CD4-positive, CD25-positive, alpha-beta regulatory T cell (primary cell): ENCODE measurements at regions not wholly inside any gene's neighbourhood (a gene's known extent, or its start where the extent isn't known, plus 50 kb on each side); places are given as distances from the start of the nearest gene placed in this dataset.
A peak's percentile ranks its signal among the peaks of the same experiment; 100 is the strongest.

Experiments
- ATAC-seq, 2 donors: fragments of 150-1000 bp; cut with Tn5 transposase; one replicate each; pipeline ENCODE4 v1.10.0; 2021; ENCODE audit warnings: low read depth in 2 of 2, moderate number of reproducible peaks in 2 of 2, moderate library complexity in 1 of 2
- DNase-seq, 3 donors: peaks; one replicate each; pipeline versions ENCODE4 v3.0.0 to v3.0.0-alpha.2; 2012 to 2022; ENCODE audit warnings: mixed read lengths in 1 of 3
- H3K27ac ChIP-seq: one replicate; pipeline ENCODE4 v1.7.0; 2013; ENCODE audit warnings: mild to moderate bottlenecking, low read length; ENCODE audit not compliant: insufficient read depth, poor library complexity, severe bottlenecking
- H3K27me3 ChIP-seq: one replicate; pipeline ENCODE4 v1.7.0; 2013; ENCODE audit warnings: low read length; ENCODE audit not compliant: control insufficient read depth, insufficient read depth
- H3K36me3 ChIP-seq: one replicate; pipeline ENCODE4 v1.7.0; 2013; ENCODE audit warnings: mild to moderate bottlenecking, low read length, moderate library complexity; ENCODE audit not compliant: control insufficient read depth, insufficient read depth
- H3K4me1 ChIP-seq: 2 replicates; pipeline ENCODE4 v1.7.0; 2013; ENCODE audit warnings: mild to moderate bottlenecking, low read length; ENCODE audit not compliant: insufficient read depth, control insufficient read depth, poor library complexity, severe bottlenecking
- H3K4me3 ChIP-seq: one replicate; pipeline ENCODE4 v1.7.0; 2013; ENCODE audit warnings: low read depth, mild to moderate bottlenecking, low read length, moderate library complexity
- H3K9me3 ChIP-seq, 2 experiments: 1 replicate in 1 of 2; 2 replicates in 1 of 2; pipeline ENCODE4 v1.7.0; 2013; ENCODE audit warnings: low read length in 2 of 2, mild to moderate bottlenecking in 1 of 2, moderate library complexity in 1 of 2; ENCODE audit not compliant: control insufficient read depth in 2 of 2
- H3K27ac Mint-ChIP-seq, 3 donors: one replicate each; pipeline ENCODE4 v1.8.0; 2020 to 2022; ENCODE audit warnings: mild to moderate bottlenecking in 3 of 3, mixed read lengths in 3 of 3, moderate library complexity in 2 of 3
- H3K27me3 Mint-ChIP-seq: one replicate; pipeline ENCODE4 v1.8.0; 2022; ENCODE audit warnings: mild to moderate bottlenecking, mixed read lengths
- H3K36me3 Mint-ChIP-seq: one replicate; pipeline ENCODE4 v1.8.0; 2020; ENCODE audit warnings: mixed read lengths
- H3K4me1 Mint-ChIP-seq, 4 donors: one replicate each; pipeline ENCODE4 v1.8.0; 2020 to 2022; ENCODE audit warnings: mixed read lengths in 4 of 4, mild to moderate bottlenecking in 1 of 4
- H3K4me3 Mint-ChIP-seq, 4 donors: one replicate each; pipeline ENCODE4 v1.8.0; 2020 to 2022; ENCODE audit warnings: mild to moderate bottlenecking in 4 of 4, mixed read lengths in 4 of 4, moderate library complexity in 3 of 4
- H3K9me3 Mint-ChIP-seq, 7 donors: one replicate each; pipeline ENCODE4 v1.8.0; 2020 to 2022; ENCODE audit warnings: mixed read lengths in 7 of 7, mild to moderate bottlenecking in 3 of 7, moderate library complexity in 2 of 7

DNA sequence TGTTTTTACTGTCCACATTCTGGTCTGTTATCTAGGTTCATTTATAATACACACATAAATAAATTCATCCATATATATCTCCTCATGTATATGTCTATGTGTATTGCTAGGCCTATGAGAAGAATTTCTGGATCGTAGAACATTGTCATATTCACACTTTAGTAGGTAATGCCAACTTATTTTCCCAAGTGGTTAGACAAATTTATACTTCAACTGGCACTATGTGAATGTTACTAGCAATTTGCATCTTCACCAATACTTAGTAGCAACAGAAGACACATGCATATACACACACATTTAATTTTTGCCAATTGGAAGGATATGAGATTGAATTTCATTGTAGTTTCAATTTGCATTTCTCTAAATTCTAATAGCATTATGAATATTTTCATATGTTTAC is 365.1 kb downstream of the FSCB start:
- no peak overlapping the region for H3K27ac ChIP-seq
- Mint-ChIP-seq H3K4me1 (no peaks in the 10 kb centered on the region), H3K9me3 (peaks cover 2 to 13% (median 6%) of the 10 kb centered on the region in 7 donors)

DNA sequence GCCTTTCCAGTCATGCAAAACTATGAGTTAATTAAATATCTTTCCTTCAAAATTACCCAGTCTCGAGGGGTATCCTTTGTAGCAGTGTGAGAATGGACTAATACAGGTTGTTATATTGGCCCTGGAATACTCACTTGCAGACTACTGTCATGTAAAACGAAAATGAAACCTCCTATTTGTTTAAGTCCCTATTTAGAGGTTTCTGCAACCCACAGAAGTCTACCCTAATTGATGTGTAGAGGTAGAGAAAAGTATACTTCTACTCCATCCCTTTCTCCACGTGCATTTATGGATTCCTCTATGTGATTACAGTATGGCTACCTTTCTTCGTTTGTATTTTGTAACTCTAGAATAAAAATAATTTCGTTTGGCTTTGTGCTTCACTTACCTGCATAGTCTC is 371.1 kb downstream of the FSCB start:
- no peak for ATAC-seq
- Mint-ChIP-seq H3K27ac (no peak overlapping the region), H3K4me1 (no peaks in the 10 kb centered on the region), H3K36me3 (no peaks in the 10 kb centered on the region), H3K27me3 (no peaks in the 10 kb centered on the region), H3K4me3 (no peak overlapping the region), H3K9me3 (peaks cover 0 to 12% (median 4%) of the 10 kb centered on the region in 7 donors)
- no peaks in the 10 kb centered on the region for H3K27me3 ChIP-seq
- H3K4me1 ChIP-seq: no peaks in the 10 kb centered on the region
- no peaks in the 10 kb centered on the region for H3K36me3 ChIP-seq
- no peak overlapping the region for H3K27ac ChIP-seq
- DNase-seq: no peak
- H3K9me3 ChIP-seq: no peaks in the 10 kb centered on the region
- H3K4me3 ChIP-seq: no peak overlapping the region

More for the DNA sequence above, 365.1 kb downstream of the FSCB start:
- Histone ChIP-seq H3K4me3 (no peak overlapping the region), H3K4me1 (no peaks in the 10 kb centered on the region), H3K27me3 (no peaks in the 10 kb centered on the region), H3K36me3 (no peaks in the 10 kb centered on the region), H3K9me3 (peaks cover 0 to 4% of the 10 kb centered on the region in 2 experiments)
- Mint-ChIP-seq H3K27ac (no peak overlapping the region), H3K27me3 (no peaks in the 10 kb centered on the region), H3K4me3 (no peak overlapping the region), H3K36me3 (no peaks in the 10 kb centered on the region)
- no peak for DNase-seq
- no peak for ATAC-seq

DNA sequence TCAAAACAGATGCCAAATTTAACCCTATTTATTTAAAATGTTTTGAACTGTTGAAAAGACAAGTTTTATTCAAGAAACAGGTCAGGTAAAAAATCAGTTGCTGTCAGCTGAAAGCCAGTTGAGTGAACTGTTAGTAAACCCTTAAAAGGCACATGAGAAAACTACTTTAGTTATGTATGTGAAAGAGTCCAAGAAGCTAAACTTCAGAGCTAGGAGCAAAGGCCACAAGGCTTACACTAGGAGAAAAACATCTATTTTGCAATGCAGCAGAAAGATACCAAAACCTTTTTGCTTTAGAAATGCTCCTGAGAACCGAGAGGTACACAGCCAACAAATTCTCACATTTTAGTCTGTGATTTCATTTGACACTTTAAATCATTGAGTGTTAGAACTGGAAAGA is 375.2 kb downstream of the FSCB start:
- no peaks in the 10 kb centered on the region for H3K27me3 Mint-ChIP-seq
- Histone ChIP-seq H3K9me3 (no peaks in the 10 kb centered on the region), H3K4me3 (no peak overlapping the region), H3K27me3 (no peaks in the 10 kb centered on the region), H3K27ac (no peak overlapping the region), H3K36me3 (no peaks in the 10 kb centered on the region), H3K4me1 (no peaks in the 10 kb centered on the region)
- peaks cover 4 to 20% (median 4%) of the 10 kb centered on the region in 7 donors for H3K9me3 Mint-ChIP-seq
- no peaks in the 10 kb centered on the region for H3K36me3 Mint-ChIP-seq
- H3K27ac Mint-ChIP-seq: no peak overlapping the region
- DNase-seq (no peak), ATAC-seq (no peak)
- no peak overlapping the region for H3K4me3 Mint-ChIP-seq
- H3K4me1 Mint-ChIP-seq: no peaks in the 10 kb centered on the region

GRCh38 chr14:44113769-44114730 is 393.0 kb downstream of the FSCB start:
- no peaks in the 10 kb centered on the region for H3K27me3 Mint-ChIP-seq
- ATAC-seq (no peak), DNase-seq (no peak)
- Histone ChIP-seq H3K36me3 (no peaks in the 10 kb centered on the region), H3K9me3 (peaks cover 0 to 3% of the 10 kb centered on the region in 2 experiments), H3K27ac (no peak overlapping the region), H3K27me3 (no peaks in the 10 kb centered on the region), H3K4me3 (no peak overlapping the region), H3K4me1 (no peaks in the 10 kb centered on the region)
- H3K9me3 Mint-ChIP-seq: peaks cover 7 to 41% (median 10%) of the 10 kb centered on the region in 7 donors
- no peak overlapping the region for H3K27ac Mint-ChIP-seq
- no peaks in the 10 kb centered on the region for H3K4me1 Mint-ChIP-seq
- H3K36me3 Mint-ChIP-seq: no peaks in the 10 kb centered on the region
- H3K4me3 Mint-ChIP-seq: no peak overlapping the region

DNA sequence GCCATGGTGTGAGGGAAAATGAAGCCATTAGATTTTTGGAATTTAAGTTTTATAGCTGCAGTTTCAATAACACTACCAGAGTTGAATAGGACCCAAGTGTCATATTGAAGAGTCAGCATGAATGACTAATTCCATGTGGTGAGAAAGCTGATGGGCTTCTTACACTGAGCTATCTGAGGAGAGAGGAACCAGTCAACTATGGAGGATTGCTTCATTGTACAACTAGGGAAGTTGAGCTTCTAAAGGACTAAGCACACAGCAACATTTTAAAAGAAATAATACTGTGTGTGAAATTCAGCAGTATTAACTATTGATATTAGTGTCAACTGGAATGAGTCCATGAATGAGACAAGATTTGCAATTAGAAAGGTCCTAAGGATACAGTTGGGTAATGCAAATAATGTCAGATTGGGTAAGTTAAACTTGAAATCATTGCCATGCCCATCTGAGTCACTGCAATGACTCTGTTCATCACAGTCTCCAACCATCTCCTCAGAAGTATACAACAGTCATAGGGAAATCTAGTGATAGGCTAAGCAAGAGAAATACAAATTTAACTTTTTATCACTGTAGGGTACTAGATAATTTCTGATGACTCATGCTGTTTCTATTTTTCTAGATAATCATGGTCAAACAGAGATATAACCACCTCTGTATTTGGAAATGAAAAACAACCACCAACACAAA is 394.2 kb downstream of the FSCB start:
- Mint-ChIP-seq H3K4me1 (no peaks in the 10 kb centered on the region), H3K9me3 (peaks cover 6 to 37% (median 8%) of the 10 kb centered on the region in 7 donors), H3K27ac (no peak overlapping the region), H3K27me3 (no peaks in the 10 kb centered on the region), H3K4me3 (no peak overlapping the region), H3K36me3 (no peaks in the 10 kb centered on the region)
- Histone ChIP-seq H3K27ac (no peak overlapping the region), H3K9me3 (peaks cover 0 to 3% of the 10 kb centered on the region in 2 experiments), H3K36me3 (no peaks in the 10 kb centered on the region), H3K4me3 (no peak overlapping the region), H3K27me3 (no peaks in the 10 kb centered on the region), H3K4me1 (no peaks in the 10 kb centered on the region)
- ATAC-seq (no peak), DNase-seq (no peak)

- Histone ChIP-seq H3K27ac (no peak overlapping the region), H3K9me3 (no peaks in the 10 kb centered on the region), H3K4me1 (no peaks in the 10 kb centered on the region), H3K4me3 (no peak overlapping the region), H3K36me3 (no peaks in the 10 kb centered on the region), H3K27me3 (no peaks in the 10 kb centered on the region)
- Mint-ChIP-seq H3K36me3 (no peaks in the 10 kb centered on the region), H3K27ac (no peak overlapping the region), H3K4me1 (no peaks in the 10 kb centered on the region), H3K9me3 (peaks cover 0 to 26% (median 5%) of the 10 kb centered on the region in 7 donors), H3K27me3 (no peaks in the 10 kb centered on the region), H3K4me3 (no peak overlapping the region)
- no peak for DNase-seq
- ATAC-seq: no peak
Observed at GRCh38 chr14:44109036-44109435, 398.0 kb downstream of the FSCB start.

GRCh38 chr14:44108601-44109000 is 398.5 kb downstream of the FSCB start:
- peak overlapping the region in 1 of 4 donors; percentile 61 for H3K4me3 Mint-ChIP-seq
- H3K4me1 Mint-ChIP-seq: no peaks in the 10 kb centered on the region
- H3K4me1 ChIP-seq: no peaks in the 10 kb centered on the region
- H3K27ac Mint-ChIP-seq: no peak overlapping the region
- H3K36me3 ChIP-seq: no peaks in the 10 kb centered on the region
- H3K9me3 ChIP-seq: no peaks in the 10 kb centered on the region
- no peak overlapping the region for H3K4me3 ChIP-seq
- DNase-seq: no peak
- H3K27me3 ChIP-seq: no peaks in the 10 kb centered on the region
- no peak overlapping the region for H3K27ac ChIP-seq
- peaks cover 0 to 26% (median 5%) of the 10 kb centered on the region in 7 donors for H3K9me3 Mint-ChIP-seq
- H3K27me3 Mint-ChIP-seq: no peaks in the 10 kb centered on the region
- H3K36me3 Mint-ChIP-seq: no peaks in the 10 kb centered on the region
- no peak for ATAC-seq
